ENCODE measurements at regions not wholly inside any gene's neighbourhood (a gene's known extent, or its start where the extent isn't known, plus 50 kb on each side); places are given as distances from the start of the nearest gene placed in this dataset.

DNA sequence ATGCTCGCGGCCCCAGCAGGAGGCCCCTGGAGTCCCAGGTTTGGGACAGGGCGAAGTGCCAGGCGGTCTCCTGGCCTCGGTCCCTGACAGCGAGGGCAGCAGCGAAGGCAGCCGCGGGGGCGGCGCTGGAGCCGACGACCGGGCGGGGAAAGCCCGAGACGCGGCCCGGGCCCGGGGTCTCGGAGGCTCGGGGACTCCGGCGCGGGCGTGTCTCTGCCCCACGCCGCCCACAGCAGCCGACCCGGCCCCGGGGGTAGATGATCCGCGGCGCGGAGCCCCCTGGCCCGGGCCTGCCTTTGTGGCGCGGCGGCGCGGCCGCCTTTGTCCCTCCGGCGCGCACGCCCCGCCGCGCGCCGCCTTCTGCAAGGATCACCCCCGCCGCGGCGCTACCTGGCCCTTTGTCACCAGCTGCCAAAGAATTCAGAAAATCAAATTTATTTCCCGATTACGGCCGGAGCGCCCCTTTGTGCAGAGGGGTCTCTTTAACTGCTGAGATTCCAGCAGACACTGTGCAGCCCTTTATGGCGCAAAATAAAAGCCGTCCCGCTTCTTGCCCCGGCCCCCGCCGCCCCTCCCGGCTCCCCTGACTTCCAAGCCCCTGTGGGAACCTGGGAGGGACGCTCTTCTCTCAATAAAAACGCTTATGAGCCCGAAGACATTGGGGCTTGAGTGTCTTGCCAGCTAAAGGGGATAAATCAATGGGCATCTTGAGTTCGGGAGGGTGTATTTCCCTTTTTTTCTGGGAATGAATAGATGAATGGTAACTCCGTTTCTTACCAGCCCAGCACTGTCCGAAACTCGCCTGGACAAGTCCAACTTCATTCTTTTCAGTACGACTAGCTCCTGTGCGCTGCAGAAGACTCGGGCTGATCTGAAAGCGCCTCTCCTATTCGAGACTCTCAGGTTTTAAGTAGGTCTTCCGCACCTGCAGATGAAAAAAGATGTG is 68.4 kb downstream of the HES1 start:
- Mint-ChIP-seq H3K27me3 (ENCODE audit: low read depth) (peaks cover 49% of the 10 kb centered on the region), H3K4me1 (ENCODE audit: low read depth) (peaks cover 51% of the 10 kb centered on the region), H3K9me3 (no peaks in the 10 kb centered on the region), H3K4me3 (peak overlapping the region; percentile 73 to 83), H3K27ac (no peak overlapping the region), H3K36me3 (ENCODE audit: insufficient read depth in 2 of 2) (no peaks in the 10 kb centered on the region)
- DNase-seq: peak; percentile 33
- peak; percentile 63 to 68 for ATAC-seq (replicated peaks in 1 of 2)

DNA sequence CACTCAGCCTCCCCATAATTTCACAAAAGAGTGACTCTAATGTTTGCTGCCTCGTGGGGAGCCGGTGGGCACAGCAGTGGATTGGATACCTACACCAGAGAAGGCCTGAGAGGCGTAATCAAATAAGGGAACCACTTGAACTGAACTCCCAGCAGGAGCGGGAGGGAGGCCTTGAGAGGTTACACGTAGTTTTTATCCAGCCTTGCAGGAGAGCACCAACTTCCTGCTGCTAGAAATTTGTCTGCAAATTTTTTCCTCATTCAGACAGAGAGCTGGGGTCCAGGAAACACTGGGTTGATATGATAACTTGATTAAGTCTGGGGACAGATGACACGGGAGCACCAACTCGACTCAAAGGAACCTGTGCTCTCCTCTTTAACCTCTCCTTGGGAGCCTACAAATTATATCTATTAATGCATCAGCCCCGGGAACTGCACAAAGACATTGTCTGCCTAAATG is 69.8 kb downstream of the HES1 start:
- Mint-ChIP-seq H3K36me3 (ENCODE audit: insufficient read depth in 2 of 2) (no peaks in the 10 kb centered on the region), H3K4me1 (ENCODE audit: low read depth) (peaks cover 47% of the 10 kb centered on the region), H3K9me3 (no peaks in the 10 kb centered on the region), H3K27ac (no peak overlapping the region), H3K27me3 (ENCODE audit: low read depth) (peaks cover 38% of the 10 kb centered on the region), H3K4me3 (peak overlapping the region; percentile 20 to 27)
- DNase-seq (peak; percentile 3 to 8), ATAC-seq (replicated peaks in 1 of 2) (no peak)

DNA sequence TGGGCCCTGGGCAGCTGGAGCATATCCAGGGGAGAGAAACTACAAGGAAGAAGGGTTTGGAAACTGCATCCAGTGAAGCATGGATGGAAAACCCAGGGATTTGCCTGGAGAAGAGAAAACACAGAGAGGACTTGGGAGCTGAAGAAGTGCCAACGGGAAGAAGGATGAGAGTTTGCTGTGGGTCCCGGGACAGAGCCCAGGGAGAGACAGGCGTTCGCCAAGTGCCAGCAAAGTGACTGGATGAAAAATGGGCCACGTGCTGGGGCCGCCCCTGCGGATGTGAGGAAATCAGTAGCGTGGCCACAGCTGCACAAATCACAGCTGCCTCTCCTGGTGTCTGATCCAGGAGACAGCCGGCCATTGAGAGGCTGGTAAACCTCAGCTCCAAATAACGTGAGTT is 70.4 kb downstream of the HES1 start:
- peak overlapping the region in 1 of 2 donors; percentile 27 for H3K4me3 Mint-ChIP-seq
- H3K27me3 Mint-ChIP-seq (ENCODE audit: low read depth): peaks cover 35% of the 10 kb centered on the region
- DNase-seq (no peak), ATAC-seq (replicated peaks in 1 of 2) (no peak)
- H3K4me1 Mint-ChIP-seq (ENCODE audit: low read depth): peaks cover 45% of the 10 kb centered on the region
- H3K9me3 Mint-ChIP-seq: no peaks in the 10 kb centered on the region
- no peak overlapping the region for H3K27ac Mint-ChIP-seq
- no peaks in the 10 kb centered on the region for H3K36me3 Mint-ChIP-seq (ENCODE audit: insufficient read depth in 2 of 2)

DNA sequence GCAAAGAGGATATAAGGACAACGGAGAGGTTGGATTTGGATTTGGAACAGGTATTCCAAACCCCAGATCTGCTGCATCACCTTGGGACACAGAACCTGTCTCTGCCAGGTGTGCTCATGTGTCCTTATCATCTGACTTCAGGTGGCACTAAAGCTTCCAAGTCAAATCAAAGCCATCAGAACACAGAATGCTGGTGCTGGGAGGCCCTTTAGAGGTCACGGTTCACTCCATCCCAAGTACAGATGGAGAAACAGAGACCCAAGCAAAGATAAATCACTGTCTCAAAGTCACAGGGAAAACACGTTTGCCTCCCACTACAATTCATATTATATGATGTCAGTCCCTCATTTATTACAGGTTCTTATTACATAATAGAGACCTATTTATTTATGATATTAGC is 72.8 kb downstream of the HES1 start:
- H3K36me3 Mint-ChIP-seq (ENCODE audit: insufficient read depth in 2 of 2): no peaks in the 10 kb centered on the region
- ATAC-seq (replicated peaks in 1 of 2) (no peak), DNase-seq (no peak)
- no peak overlapping the region for H3K27ac Mint-ChIP-seq
- H3K4me1 Mint-ChIP-seq (ENCODE audit: low read depth): peaks cover 23% of the 10 kb centered on the region
- no peak overlapping the region for H3K4me3 Mint-ChIP-seq
- H3K27me3 Mint-ChIP-seq (ENCODE audit: low read depth): peaks cover 27% of the 10 kb centered on the region
- no peaks in the 10 kb centered on the region for H3K9me3 Mint-ChIP-seq

DNA sequence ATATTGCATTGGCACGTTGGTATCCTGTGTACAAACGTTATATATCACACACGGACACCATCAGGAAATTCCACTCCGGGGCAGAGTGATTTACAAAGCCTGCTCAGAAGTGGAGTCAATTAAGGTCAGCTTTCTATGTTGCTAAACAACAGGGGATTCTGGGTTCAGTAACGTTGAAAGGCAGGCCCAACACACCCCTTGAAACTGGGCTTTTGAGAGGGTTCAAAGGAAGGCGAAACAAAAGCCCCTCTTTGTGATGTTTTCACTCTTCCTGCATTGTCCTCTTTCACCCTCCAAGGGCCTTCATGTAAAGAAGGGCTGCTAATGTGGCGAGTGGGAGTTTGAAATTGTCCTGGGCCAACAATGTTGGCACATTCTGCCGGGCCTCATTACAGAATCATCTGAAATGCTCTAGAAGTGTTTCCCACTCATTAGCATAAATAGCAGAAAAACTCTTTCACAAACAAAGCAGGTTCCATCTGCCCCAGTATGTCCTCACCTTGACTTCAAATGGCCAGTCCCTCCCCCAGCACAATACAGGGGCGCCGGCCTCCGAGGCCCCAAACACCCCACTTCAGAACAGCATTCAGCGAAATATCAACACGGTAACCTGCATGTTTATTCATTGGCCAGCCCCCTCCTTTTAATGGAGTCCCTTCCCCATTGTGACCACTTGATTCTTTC is 76.4 kb downstream of the HES1 start:
- no peak overlapping the region for H3K4me3 Mint-ChIP-seq
- DNase-seq (no peak), ATAC-seq (replicated peaks in 1 of 2) (no peak)

DNA sequence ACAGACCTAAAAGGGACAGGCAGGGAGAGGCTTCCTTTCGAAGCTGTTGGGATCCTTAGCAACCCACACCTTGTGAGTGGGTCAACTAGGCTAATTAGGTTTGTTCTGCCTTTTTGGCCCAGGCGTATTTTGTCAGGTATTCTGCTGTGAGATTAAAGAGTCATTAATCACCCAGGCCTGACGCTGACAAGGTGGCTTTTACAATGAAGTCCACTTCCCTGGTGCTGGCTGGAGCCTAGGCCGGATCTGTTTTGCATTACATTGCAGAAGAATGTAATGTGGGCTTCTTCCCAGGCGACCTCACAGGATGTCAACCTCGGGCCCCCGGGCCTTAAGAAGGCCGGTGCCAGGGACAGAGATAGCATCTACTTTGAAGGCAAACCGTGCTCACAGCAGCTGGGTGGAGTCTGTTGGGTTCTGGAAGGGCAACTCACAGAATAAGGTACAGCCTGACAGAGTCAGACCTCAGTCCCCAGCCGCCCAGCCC is 76.9 kb downstream of the HES1 start:
- DNase-seq (no peak), ATAC-seq (replicated peaks in 1 of 2) (no peak)
- H3K4me3 Mint-ChIP-seq: no peak overlapping the region
- no peaks in the 10 kb centered on the region for H3K36me3 Mint-ChIP-seq (ENCODE audit: insufficient read depth in 2 of 2)
- H3K27me3 Mint-ChIP-seq (ENCODE audit: low read depth): peaks cover 4% of the 10 kb centered on the region
- H3K4me1 Mint-ChIP-seq (ENCODE audit: low read depth): no peaks in the 10 kb centered on the region
- no peak overlapping the region for H3K27ac Mint-ChIP-seq
- no peaks in the 10 kb centered on the region for H3K9me3 Mint-ChIP-seq

More for the DNA sequence above, 76.4 kb downstream of the HES1 start:
- Mint-ChIP-seq H3K27me3 (ENCODE audit: low read depth) (peaks cover 4% of the 10 kb centered on the region), H3K4me1 (ENCODE audit: low read depth) (no peaks in the 10 kb centered on the region), H3K9me3 (no peaks in the 10 kb centered on the region), H3K27ac (no peak overlapping the region), H3K36me3 (ENCODE audit: insufficient read depth in 2 of 2) (no peaks in the 10 kb centered on the region)

DNA sequence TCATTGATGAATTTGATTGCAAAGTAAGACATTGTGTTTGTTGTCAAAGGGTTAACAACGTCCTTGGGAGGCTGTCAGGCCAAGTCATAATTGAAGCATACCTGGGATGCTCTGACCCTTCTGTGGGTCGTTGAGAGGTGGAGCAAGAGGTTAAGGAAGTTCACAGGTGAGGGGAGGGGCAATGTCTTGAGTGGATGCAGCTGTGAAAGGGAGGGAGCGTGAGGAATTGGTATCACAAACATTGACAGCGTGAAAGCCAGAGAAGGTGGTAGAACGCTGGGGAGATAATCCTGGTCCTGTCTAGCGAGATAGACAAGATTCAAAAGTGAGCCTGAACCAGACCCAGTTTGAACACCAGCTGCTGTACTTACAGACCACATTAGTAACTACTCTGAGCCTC is 79.4 kb downstream of the HES1 start:
- DNase-seq (no peak), ATAC-seq (replicated peaks in 1 of 2) (no peak)
- Mint-ChIP-seq H3K4me3 (no peak overlapping the region), H3K4me1 (ENCODE audit: low read depth) (no peaks in the 10 kb centered on the region), H3K36me3 (ENCODE audit: insufficient read depth in 2 of 2) (no peaks in the 10 kb centered on the region), H3K27ac (no peak overlapping the region), H3K27me3 (ENCODE audit: low read depth) (peaks cover 4% of the 10 kb centered on the region), H3K9me3 (no peaks in the 10 kb centered on the region)

DNA sequence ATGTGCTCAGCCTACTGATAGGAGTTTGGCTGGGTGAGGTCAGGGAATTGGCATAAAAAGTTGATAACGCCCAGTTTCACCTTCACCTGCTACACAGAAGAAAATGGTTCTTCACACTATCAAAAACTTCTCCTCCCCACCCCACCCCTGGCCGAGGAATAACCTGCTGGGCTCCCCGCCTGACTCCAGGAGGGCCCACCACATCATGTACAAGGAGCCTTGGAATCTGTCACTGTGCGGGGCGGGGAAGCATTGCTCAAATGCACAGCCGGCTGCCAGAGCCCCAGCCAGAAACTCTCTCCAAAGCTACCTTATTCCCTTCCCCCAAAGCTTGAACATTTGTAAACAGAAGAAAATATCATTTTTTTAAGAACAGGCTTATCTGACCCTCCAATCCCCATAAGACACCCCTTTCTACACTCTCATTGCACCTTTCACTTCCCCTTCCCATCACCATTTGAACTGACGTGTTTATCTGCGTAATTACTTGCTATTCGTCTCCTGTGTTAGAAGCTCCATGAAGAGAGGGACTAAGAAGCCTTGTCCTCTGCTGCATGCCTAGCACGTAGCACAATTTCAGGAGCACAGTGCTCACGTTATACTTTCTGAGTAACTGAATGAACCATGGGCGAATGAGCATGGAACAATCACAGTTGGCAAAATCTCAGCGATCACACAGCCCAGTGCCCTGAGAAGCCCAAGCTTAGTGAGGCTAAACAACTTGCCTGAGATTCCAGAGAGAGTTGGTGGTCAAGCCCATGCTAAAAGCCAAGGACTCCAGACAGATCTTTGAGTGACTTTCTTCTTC is 82.9 kb downstream of the HES1 start:
- H3K36me3 Mint-ChIP-seq (ENCODE audit: insufficient read depth in 2 of 2): no peaks in the 10 kb centered on the region
- ATAC-seq (replicated peaks in 1 of 2): no peak
- H3K27me3 Mint-ChIP-seq (ENCODE audit: low read depth): peaks cover 16% of the 10 kb centered on the region
- H3K9me3 Mint-ChIP-seq: no peaks in the 10 kb centered on the region
- DNase-seq: no peak
- no peaks in the 10 kb centered on the region for H3K4me1 Mint-ChIP-seq (ENCODE audit: low read depth)
- H3K27ac Mint-ChIP-seq: no peak overlapping the region
- H3K4me3 Mint-ChIP-seq: no peak overlapping the region

DNA sequence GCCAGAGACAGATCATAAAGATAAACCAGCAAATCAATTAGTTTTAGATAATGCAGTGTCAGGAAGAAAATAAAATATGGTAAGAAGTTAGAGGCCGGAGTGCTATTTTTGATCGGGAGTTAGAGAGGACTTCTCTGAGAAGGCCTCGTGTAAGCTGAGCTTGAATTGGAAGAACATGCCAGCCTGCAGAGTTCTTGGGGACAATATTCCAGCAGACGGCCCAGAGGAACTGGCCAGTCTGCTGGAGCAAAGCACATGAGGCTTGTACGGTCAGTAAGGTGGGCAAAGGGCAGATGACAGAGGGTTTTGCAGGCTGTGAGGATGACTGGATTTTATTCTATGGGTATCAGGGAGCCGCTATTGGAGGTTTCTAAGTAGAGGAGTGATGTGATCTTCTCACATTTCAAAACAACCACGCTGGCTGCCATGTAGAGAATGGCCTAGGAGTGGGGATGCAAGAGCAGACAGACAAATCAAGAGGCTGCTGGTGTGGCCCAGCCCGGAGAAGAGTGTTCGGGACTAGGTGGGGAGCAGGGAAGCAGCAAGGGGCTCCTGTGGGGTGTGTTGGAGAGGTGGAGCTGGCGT is 84.0 kb downstream of the HES1 start:
- Mint-ChIP-seq H3K4me1 (ENCODE audit: low read depth) (peaks cover 11% of the 10 kb centered on the region), H3K27ac (no peak overlapping the region), H3K9me3 (no peaks in the 10 kb centered on the region), H3K27me3 (ENCODE audit: low read depth) (peaks cover 27% of the 10 kb centered on the region), H3K36me3 (ENCODE audit: insufficient read depth in 2 of 2) (no peaks in the 10 kb centered on the region), H3K4me3 (no peak overlapping the region)
- ATAC-seq (replicated peaks in 1 of 2) (no peak), DNase-seq (no peak)

DNA sequence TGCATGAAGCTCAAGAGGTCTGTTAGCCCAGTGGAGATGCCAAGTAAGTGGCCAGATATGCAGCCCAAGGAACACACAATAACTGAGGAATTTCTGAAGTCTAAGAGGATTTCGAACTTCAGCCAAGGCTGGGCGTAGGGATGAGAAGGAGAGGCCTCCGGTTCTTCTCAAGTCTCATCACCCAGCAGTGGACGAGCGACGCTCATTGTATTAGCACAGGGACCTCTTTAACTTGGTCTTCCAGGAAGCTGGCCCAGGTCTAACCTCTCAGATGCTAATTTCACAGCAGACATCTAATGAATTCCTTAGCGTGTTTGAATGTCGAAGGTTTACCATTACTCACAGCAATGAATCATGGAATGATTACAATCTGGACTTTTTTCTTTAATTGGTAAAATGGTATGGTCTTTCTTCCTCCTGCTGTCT is 85.0 kb downstream of the HES1 start:
- no peak for DNase-seq
- no peak overlapping the region for H3K27ac Mint-ChIP-seq
- no peak for ATAC-seq (replicated peaks in 1 of 2)
- H3K4me1 Mint-ChIP-seq (ENCODE audit: low read depth): peaks cover 12% of the 10 kb centered on the region
- no peaks in the 10 kb centered on the region for H3K36me3 Mint-ChIP-seq (ENCODE audit: insufficient read depth in 2 of 2)
- peaks cover 37% of the 10 kb centered on the region for H3K27me3 Mint-ChIP-seq (ENCODE audit: low read depth)
- no peaks in the 10 kb centered on the region for H3K9me3 Mint-ChIP-seq
- no peak overlapping the region for H3K4me3 Mint-ChIP-seq

DNA sequence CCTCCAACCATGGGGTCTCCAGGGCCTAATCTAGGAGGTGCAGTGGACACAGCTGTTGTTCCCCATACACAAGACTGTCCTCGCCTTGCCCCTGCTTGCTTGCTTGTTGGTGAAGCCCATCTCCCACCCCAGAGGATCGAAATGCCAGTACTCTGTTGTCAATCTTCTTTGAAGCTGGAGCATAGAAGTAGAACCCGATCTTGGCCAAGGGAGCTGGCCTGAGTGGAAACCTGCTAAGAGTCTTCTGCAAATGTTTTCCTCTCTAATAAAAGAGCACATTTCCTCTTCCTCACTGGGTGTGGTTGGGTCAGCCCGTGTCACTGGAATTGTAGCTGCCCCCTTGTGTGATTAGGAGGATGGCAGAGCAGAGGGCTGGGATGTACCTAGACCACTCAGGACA is 85.4 kb downstream of the HES1 start:
- Mint-ChIP-seq H3K9me3 (no peaks in the 10 kb centered on the region), H3K4me1 (ENCODE audit: low read depth) (peaks cover 12% of the 10 kb centered on the region), H3K27ac (no peak overlapping the region), H3K4me3 (no peak overlapping the region), H3K36me3 (ENCODE audit: insufficient read depth in 2 of 2) (no peaks in the 10 kb centered on the region), H3K27me3 (ENCODE audit: low read depth) (peaks cover 41% of the 10 kb centered on the region)
- DNase-seq: no peak
- no peak for ATAC-seq (replicated peaks in 1 of 2)

DNA sequence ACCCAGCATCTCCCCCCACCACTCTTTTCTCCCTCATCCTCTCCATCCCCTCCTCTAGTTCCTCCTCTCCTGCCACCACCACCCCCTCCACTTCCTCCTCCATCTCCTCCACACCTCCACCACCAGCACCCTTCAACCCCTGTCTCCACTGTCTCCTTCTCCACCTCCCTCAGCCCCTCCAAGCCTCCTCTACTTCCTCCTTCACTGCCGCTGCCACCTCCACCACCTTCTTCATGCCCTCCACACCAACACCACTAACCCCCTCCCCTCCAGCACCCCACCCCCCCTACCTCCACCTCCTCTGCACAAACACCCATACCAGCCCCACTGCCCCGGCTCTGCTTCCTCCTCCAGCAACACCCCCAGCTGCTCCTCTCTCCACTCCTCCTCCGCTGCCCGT is 88.0 kb downstream of the HES1 start:
- ATAC-seq (replicated peaks in 1 of 2) (no peak), DNase-seq (no peak)
- H3K9me3 Mint-ChIP-seq: no peaks in the 10 kb centered on the region
- H3K4me3 Mint-ChIP-seq: no peak overlapping the region
- no peak overlapping the region for H3K27ac Mint-ChIP-seq
- H3K4me1 Mint-ChIP-seq (ENCODE audit: low read depth): peaks cover 12% of the 10 kb centered on the region
- H3K36me3 Mint-ChIP-seq (ENCODE audit: insufficient read depth in 2 of 2): peaks cover 0 to 2% of the 10 kb centered on the region in 2 donors
- H3K27me3 Mint-ChIP-seq (ENCODE audit: low read depth): peaks cover 56% of the 10 kb centered on the region

Data from activated T-cell treated with anti-CD3 and anti-CD28 coated beads, Interleukin-2, amount 50 U/mL, for 72 hours (primary cell).